Colonic mucosa (tissue), 4 donors: ENCODE measurements at regions not wholly inside any gene's neighbourhood (a gene's known extent, or its start where the extent isn't known, plus 50 kb on each side); places are given as distances from the start of the nearest gene placed in this dataset.

Source experiments
- DNase-seq: peaks from one replicate; pipeline ENCODE4 v3.0.0-alpha.2; 2020
- H3K27ac ChIP-seq: fragments of 200-600 bp; one replicate; pipeline ENCODE4 v1.8.0; 2021
- H3K27me3 ChIP-seq: fragments of 200-600 bp; one replicate; pipeline ENCODE4 v1.8.0; 2021
- H3K36me3 ChIP-seq: fragments of 200-600 bp; one replicate; pipeline ENCODE4 v1.8.0; 2021
- H3K4me1 ChIP-seq: fragments of 200-600 bp; one replicate; pipeline ENCODE4 v1.8.0; 2021; ENCODE audit warnings: mild to moderate bottlenecking
- H3K4me3 ChIP-seq: fragments of 200-600 bp; one replicate; pipeline ENCODE4 v1.8.0; 2021
- H3K9ac ChIP-seq, 2 donors: one replicate each; pipeline ENCODE4 v1.7.0; 2013; ENCODE audit warnings: control low read depth in 2 of 2, low read depth in 2 of 2, low read length in 2 of 2
- H3K9me3 ChIP-seq: fragments of 200-600 bp; one replicate; pipeline ENCODE4 v1.8.0; 2021
- CTCF ChIP-seq: fragments of 200-600 bp; IDR thresholded peaks from one replicate; pipeline ENCODE4 v1.8.0; 2022; ENCODE audit warnings: antibody characterized with exemption, mild to moderate bottlenecking
- intact Hi-C: fragments of 100-400 bp; cut with DNase I; formaldehyde crosslinking; loops from one replicate; pipeline ENCODE4 v1.14.1; 2022
- donor health status: healthy.
- donor health status: DM: no; HTN: no; CAD: no.
- donor health status: DM: no; HTN: no; CAD: no.

GRCh38 chr2:147027436-147027835 lies 817.4 kb upstream of the ACVR2A start:
- Histone ChIP-seq H3K27ac (no peak overlapping the region), H3K36me3 (no peaks in the 10 kb centered on the region), H3K9ac (no peak overlapping the region), H3K4me1 (no peaks in the 10 kb centered on the region), H3K27me3 (no peaks in the 10 kb centered on the region), H3K4me3 (no peak overlapping the region), H3K9me3 (no peaks in the 10 kb centered on the region)
- intact Hi-C loops: no loop called here
- no peak for TF ChIP-seq CTCF
- no peak for DNase-seq

- no peaks in the 10 kb centered on the region for H3K9me3 ChIP-seq
- no peak overlapping the region for H3K27ac ChIP-seq
- H3K36me3 ChIP-seq: no peaks in the 10 kb centered on the region
- intact Hi-C loops: no loop called here
- H3K27me3 ChIP-seq: no peaks in the 10 kb centered on the region
- no peak overlapping the region for H3K4me3 ChIP-seq
- no peak for TF ChIP-seq CTCF
- H3K4me1 ChIP-seq: no peaks in the 10 kb centered on the region
- no peak overlapping the region for H3K9ac ChIP-seq
- DNase-seq: no peak
Measured at GRCh38 chr2:147026664-147027295, 818.0 kb upstream of the ACVR2A start.

- H3K27ac ChIP-seq: no peak overlapping the region
- H3K4me1 ChIP-seq: no peaks in the 10 kb centered on the region
- no peak for DNase-seq
- H3K9ac ChIP-seq: no peak overlapping the region
- no peaks in the 10 kb centered on the region for H3K36me3 ChIP-seq
- no peaks in the 10 kb centered on the region for H3K27me3 ChIP-seq
- TF ChIP-seq CTCF: no peak
- no peaks in the 10 kb centered on the region for H3K9me3 ChIP-seq
- no peak overlapping the region for H3K4me3 ChIP-seq
- intact Hi-C loops: no loop called here
Measured at GRCh38 chr2:147025646-147026585, 818.9 kb upstream of the ACVR2A start.

GRCh38 chr2:147019311-147019710 lies 825.5 kb upstream of the ACVR2A start:
- no peak overlapping the region for H3K27ac ChIP-seq
- no peaks in the 10 kb centered on the region for H3K9me3 ChIP-seq
- intact Hi-C loops: no loop called here
- H3K36me3 ChIP-seq: no peaks in the 10 kb centered on the region
- H3K9ac ChIP-seq: no peak overlapping the region
- DNase-seq: no peak
- H3K4me3 ChIP-seq: no peak overlapping the region
- TF ChIP-seq CTCF: no peak
- H3K27me3 ChIP-seq: no peaks in the 10 kb centered on the region
- no peaks in the 10 kb centered on the region for H3K4me1 ChIP-seq

- Histone ChIP-seq H3K36me3 (no peaks in the 10 kb centered on the region), H3K4me1 (no peaks in the 10 kb centered on the region), H3K4me3 (no peak overlapping the region), H3K9ac (no peak overlapping the region), H3K27me3 (no peaks in the 10 kb centered on the region), H3K9me3 (no peaks in the 10 kb centered on the region), H3K27ac (no peak overlapping the region)
- intact Hi-C loops: no loop called here
- no peak for DNase-seq
- TF ChIP-seq CTCF: no peak
Measured at GRCh38 chr2:147017951-147018645, 826.7 kb upstream of the ACVR2A start.
